ENCODE measurements at regions not wholly inside any gene's neighbourhood (a gene's known extent, or its start where the extent isn't known, plus 50 kb on each side); places are given as distances from the start of the nearest gene placed in this dataset.

GRCh38 chr2:41717839-41718238, 330.0 kb upstream of the PKDCC start:
- H2AFZ ChIP-seq (ENCODE audit: low read depth, low read length), result peak overlapping the region; percentile 55; the same call in 1 of the 2 replicates
- peak overlapping the region; percentile 68 for H3K9ac ChIP-seq (ENCODE audit: low read length)
- H3K79me2 ChIP-seq (ENCODE audit: low read length), result no peaks in the 10 kb centered on the region
- H3K4me3 ChIP-seq (ENCODE audit: low read length), result peak overlapping the region; percentile 35
- no peak for TF ChIP-seq EZH2phosphoT487 (IDR thresholded peaks at IDR 0.05; ENCODE audit: low read depth)
- peak overlapping the region; percentile 78 for H3K4me2 ChIP-seq (ENCODE audit: low read length)
- no peaks in the 10 kb centered on the region for H3K36me3 ChIP-seq (replicated peaks; ENCODE audit: low read depth, low read length)
- peak overlapping the region; percentile 91 for H3K27ac ChIP-seq (ENCODE audit: low read length)
- H4K20me1 ChIP-seq (ENCODE audit: insufficient read depth, low read length), result no peaks in the 10 kb centered on the region
- H3K9me3 ChIP-seq (ENCODE audit: insufficient read depth, low read length), result no peaks in the 10 kb centered on the region
- no peaks in the 10 kb centered on the region for H3K27me3 ChIP-seq (ENCODE audit: low read depth, low read length)
- peaks cover 61% of the 10 kb centered on the region for H3K4me1 ChIP-seq (ENCODE audit: low read length)

DNA sequence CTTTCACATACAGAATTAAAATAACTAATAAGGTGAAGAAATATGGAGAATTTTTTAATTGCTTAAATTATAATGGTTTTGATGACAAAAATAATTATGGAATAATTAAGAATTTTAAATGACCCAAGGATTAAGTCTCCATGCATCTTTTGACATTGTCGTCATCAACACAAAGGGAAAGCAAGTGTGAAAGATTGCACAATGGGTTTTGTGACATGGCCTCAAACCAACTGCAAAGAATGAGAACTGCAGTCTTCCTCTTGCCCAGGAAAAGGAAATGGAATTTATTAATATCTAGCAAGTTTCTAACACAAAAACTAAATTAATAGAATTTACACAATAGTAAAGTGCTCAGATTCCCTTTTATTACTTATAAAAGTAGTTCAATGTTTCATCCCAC, 329.1 kb upstream of the PKDCC start:
- H3K4me3 ChIP-seq (ENCODE audit: low read length), result no peak overlapping the region
- H3K4me2 ChIP-seq (ENCODE audit: low read length), result no peak overlapping the region
- H3K4me1 ChIP-seq (ENCODE audit: low read length), result peaks cover 61% of the 10 kb centered on the region
- H3K9ac ChIP-seq (ENCODE audit: low read length), result no peak overlapping the region
- no peaks in the 10 kb centered on the region for H4K20me1 ChIP-seq (ENCODE audit: insufficient read depth, low read length)
- no peak for TF ChIP-seq EZH2phosphoT487 (IDR thresholded peaks at IDR 0.05; ENCODE audit: low read depth)
- TF ChIP-seq, protein P1, sequence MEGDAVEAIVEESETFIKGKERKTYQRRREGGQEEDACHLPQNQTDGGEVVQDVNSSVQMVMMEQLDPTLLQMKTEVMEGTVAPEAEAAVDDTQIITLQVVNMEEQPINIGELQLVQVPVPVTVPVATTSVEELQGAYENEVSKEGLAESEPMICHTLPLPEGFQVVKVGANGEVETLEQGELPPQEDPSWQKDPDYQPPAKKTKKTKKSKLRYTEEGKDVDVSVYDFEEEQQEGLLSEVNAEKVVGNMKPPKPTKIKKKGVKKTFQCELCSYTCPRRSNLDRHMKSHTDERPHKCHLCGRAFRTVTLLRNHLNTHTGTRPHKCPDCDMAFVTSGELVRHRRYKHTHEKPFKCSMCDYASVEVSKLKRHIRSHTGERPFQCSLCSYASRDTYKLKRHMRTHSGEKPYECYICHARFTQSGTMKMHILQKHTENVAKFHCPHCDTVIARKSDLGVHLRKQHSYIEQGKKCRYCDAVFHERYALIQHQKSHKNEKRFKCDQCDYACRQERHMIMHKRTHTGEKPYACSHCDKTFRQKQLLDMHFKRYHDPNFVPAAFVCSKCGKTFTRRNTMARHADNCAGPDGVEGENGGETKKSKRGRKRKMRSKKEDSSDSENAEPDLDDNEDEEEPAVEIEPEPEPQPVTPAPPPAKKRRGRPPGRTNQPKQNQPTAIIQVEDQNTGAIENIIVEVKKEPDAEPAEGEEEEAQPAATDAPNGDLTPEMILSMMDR (IDR thresholded peaks at IDR 0.05; ENCODE audit: low read depth, low read length), result no peak
- H3K79me2 ChIP-seq (ENCODE audit: low read length), result no peaks in the 10 kb centered on the region
- H2AFZ ChIP-seq (ENCODE audit: low read depth, low read length), result no peak overlapping the region
- no peaks in the 10 kb centered on the region for H3K27me3 ChIP-seq (ENCODE audit: low read depth, low read length)
- no peaks in the 10 kb centered on the region for H3K36me3 ChIP-seq (replicated peaks; ENCODE audit: low read depth, low read length)
- H3K27ac ChIP-seq (ENCODE audit: low read length), result peak overlapping the region; percentile 91
- no peaks in the 10 kb centered on the region for H3K9me3 ChIP-seq (ENCODE audit: insufficient read depth, low read length)

DNA sequence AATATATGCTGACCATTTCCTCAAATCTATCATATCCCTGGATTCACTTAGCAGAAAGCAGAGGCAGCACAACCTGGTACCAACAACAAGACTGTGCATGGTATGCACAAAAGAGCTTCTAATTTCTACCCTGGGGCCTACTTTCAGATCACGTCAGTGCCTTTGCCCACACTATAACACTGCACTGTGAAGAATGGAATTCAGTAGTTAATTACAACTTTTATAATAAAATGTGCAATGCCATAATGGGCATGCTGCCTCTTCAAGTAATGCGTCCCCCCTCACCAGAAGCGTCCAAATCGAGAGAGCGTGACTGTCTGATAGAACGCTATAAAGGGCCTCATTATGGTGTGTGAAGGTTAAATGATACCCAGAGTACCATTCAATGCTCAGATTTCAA, 328.1 kb upstream of the PKDCC start:
- TF ChIP-seq EZH2phosphoT487 (IDR thresholded peaks at IDR 0.05; ENCODE audit: low read depth), result no peak
- TF ChIP-seq, protein P1 (IDR thresholded peaks at IDR 0.05; ENCODE audit: low read depth, low read length), result no peak
- Histone ChIP-seq H4K20me1 (ENCODE audit: insufficient read depth, low read length) (no peaks in the 10 kb centered on the region), H3K4me3 (ENCODE audit: low read length) (peak overlapping the region; percentile 27), H2AFZ (ENCODE audit: low read depth, low read length) (peak overlapping the region; percentile 36; the same call in 1 of the 2 replicates), H3K27ac (ENCODE audit: low read length) (peak overlapping the region; percentile 91), H3K79me2 (ENCODE audit: low read length) (no peaks in the 10 kb centered on the region), H3K9me3 (ENCODE audit: insufficient read depth, low read length) (no peaks in the 10 kb centered on the region), H3K36me3 (replicated peaks; ENCODE audit: low read depth, low read length) (no peaks in the 10 kb centered on the region), H3K4me2 (ENCODE audit: low read length) (peak overlapping the region; percentile 58), H3K9ac (ENCODE audit: low read length) (peak overlapping the region; percentile 37), H3K4me1 (ENCODE audit: low read length) (peaks cover 61% of the 10 kb centered on the region), H3K27me3 (ENCODE audit: low read depth, low read length) (no peaks in the 10 kb centered on the region)

DNA sequence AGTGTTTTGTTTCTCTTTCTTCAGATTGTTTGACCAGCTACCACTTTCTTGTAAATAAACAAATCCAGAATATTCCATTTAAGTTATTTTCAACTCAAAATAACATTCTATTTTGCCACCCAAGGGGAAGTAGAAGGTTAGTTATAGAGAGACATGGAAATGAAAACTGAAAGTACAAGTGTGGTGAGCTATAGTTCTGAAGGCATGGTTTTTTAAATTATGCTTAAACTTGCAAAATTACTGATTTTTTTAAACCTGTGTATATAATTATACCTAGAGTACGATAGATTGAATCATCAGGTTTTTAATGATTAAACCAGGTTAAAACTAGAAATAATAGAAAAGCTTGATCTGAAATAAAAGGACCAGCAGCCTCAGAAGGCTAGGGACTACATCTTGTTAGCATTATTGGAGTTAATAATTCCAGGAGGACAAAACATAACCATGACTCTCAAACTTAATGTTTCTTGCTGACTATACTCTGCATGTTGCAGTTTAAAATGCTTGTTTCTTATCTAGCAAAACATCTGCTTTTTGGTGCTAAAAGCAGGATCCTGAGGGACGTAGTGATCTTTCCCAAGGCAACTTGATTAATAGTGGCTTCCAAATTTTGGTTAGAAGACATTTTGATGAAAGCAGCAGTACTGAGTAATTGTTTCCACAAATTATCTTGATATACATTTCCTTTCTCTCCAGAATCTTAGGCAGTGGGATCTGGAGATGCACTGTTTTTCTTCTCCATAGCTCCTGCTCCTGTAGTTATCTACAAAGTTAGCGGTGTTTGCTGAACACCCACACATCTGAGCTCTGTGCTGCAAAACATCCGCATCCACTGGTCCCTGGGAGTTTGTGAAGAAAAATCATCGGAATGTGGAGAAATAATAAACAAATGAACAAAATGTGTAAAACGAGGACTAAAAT, 327.2 kb upstream of the PKDCC start:
- H3K4me2 ChIP-seq (ENCODE audit: low read length), result peak overlapping the region; percentile 58
- H3K9ac ChIP-seq (ENCODE audit: low read length), result peak overlapping the region; percentile 37
- no peaks in the 10 kb centered on the region for H3K9me3 ChIP-seq (ENCODE audit: insufficient read depth, low read length)
- peak overlapping the region; percentile 27 for H3K4me3 ChIP-seq (ENCODE audit: low read length)
- H4K20me1 ChIP-seq (ENCODE audit: insufficient read depth, low read length), result no peaks in the 10 kb centered on the region
- H2AFZ ChIP-seq (ENCODE audit: low read depth, low read length), result peak overlapping the region; percentile 36
- no peak for TF ChIP-seq EZH2phosphoT487 (IDR thresholded peaks at IDR 0.05; ENCODE audit: low read depth)
- TF ChIP-seq, protein P1 (IDR thresholded peaks at IDR 0.05; ENCODE audit: low read depth, low read length), result no peak
- H3K4me1 ChIP-seq (ENCODE audit: low read length), result peaks cover 55% of the 10 kb centered on the region
- H3K36me3 ChIP-seq (replicated peaks; ENCODE audit: low read depth, low read length), result no peaks in the 10 kb centered on the region
- H3K79me2 ChIP-seq (ENCODE audit: low read length), result no peaks in the 10 kb centered on the region
- no peaks in the 10 kb centered on the region for H3K27me3 ChIP-seq (ENCODE audit: low read depth, low read length)
- H3K27ac ChIP-seq (ENCODE audit: low read length), result peak overlapping the region; percentile 91
